HG03354 (cell line): ENCODE measurements at regions not wholly inside any gene's neighbourhood (a gene's known extent, or its start where the extent isn't known, plus 50 kb on each side); places are given as distances from the start of the nearest gene placed in this dataset.
"Not testable (repeated sequence)": the region's sequence is repeated elsewhere in the genome, so short reads cannot be mapped to it uniquely, and the experiment has no call there.

ENCODE experiments used
- ATAC-seq: cut with Tn5 transposase; IDR thresholded peaks from one replicate; pipeline ENCODE4 v1.9.1; 2021; ENCODE audit warnings: mild to moderate bottlenecking; ENCODE audit not compliant: unreplicated experiment, poor library complexity, severe bottlenecking

DNA sequence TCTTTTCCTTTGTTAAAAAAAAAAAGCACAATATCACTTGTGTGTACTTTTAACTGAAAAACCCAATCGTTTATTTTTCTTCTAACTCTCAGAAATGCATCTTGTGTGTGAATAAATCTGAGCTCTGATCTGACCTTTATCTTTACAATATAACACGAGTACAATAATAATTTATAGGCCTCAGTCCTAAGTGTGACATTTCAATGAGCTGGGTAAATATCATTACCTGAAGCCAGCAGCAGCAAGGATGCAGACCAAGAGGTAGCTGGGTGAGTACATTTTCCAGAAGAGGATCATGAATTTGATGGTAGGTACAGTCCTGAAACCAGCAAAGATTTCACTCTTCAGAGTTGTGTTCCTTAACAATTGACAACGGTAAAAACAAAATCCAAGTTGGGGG is 264.0 kb upstream of the KIF2A start:
- no peak for ATAC-seq

DNA sequence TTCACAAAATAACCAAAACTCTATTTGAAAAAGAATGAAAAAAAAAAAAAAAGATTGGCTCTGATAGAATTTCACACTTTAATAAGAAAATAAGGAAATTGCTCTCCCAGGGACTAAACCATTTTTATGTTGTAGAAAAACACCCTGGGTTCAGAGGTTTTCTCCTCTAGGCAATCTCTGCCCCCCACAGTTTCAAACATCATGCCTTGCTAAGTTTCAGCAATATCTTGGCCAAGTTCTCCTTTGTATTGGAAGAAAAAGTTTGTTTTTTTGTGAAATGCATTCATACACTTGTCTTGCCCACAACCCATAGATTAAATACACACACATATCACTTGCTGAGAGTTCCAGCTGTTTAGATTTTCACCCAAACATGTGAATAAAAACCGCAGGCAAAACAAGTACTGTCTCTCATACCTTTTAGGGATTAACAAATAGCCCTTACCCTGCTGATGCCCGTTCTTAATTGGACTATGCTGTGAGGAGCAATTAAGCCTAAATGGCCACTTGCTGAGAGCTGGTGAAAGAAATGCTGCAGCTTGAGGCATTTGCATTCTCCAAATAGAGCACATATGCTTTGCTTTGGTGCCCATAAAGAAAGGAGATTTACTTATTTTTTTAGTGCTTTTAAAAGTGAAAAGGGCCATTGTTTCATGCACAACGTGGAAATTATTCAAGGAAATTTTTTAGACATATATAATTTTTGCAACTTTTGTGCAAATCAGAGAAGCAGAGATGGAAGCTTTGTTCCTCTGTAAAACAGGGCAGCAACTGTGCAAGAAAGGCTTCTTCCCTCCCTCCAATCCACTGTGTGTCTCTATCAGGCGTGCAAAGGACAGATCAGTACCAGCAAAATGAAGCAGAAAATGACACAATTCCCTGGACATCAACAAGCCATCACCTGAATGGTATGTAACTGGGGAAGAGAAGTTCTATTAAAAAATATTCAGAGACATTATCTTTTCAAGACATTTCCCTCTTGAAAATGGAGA is 262.4 kb upstream of the KIF2A start:
- ATAC-seq = no peak

DNA sequence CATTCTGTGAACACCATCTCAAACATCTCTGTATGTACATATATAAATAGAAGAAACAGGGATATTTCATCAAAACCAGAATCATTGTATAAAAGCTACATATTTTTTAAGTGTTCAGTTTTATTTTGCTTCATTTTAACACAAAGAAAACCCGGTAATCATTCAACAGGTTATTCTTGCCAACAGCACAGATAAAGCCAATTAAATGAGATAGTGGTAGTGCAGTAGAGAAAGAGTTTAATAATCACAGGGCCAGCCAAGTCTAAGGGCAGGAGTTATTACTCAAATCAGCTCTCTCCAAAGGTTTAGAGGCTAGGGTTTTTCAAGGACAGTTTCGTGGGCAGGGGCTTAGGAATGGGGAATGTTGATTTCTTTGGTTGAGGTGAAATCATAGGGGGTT is 261.0 kb upstream of the KIF2A start:
- ATAC-seq = no peak

DNA sequence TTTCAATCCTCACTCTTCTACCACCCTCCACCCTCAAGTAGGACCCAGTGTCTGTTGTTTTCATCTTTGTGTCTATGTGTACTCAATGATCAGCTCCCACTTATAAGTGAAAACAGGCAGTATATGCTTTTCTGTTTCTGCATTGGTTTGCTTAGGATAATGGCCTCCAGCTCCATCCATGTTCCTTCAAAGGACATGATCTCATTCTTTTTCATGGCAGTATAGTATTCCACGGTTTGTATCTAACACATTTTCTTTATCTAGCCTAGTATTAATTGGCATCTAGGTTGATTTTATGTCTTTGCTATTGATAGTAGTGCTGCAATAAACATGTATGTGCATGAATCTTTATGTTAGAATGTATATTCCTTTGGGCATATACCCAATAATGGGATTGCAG is 259.8 kb upstream of the KIF2A start:
- ATAC-seq = no peak

DNA sequence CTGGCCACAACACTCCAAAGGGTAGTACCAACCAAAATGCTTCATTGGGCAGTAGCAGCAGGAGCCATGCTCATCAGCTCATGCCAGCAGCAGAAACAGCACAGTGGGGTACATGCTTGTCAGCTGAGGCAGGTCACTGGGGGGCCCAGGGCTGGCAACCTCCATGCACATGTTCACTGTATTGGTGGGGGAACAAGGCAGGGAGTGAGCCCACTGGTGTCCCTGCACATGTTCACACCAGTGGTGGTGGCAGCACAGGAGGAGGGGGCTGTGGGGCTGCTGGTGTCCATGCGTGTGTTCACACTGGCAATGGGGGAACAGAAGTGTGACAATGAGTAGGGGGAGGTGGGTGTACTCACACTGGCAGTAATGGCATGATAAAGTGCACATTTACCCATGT is 254.3 kb upstream of the KIF2A start:
- ATAC-seq = no peak

DNA sequence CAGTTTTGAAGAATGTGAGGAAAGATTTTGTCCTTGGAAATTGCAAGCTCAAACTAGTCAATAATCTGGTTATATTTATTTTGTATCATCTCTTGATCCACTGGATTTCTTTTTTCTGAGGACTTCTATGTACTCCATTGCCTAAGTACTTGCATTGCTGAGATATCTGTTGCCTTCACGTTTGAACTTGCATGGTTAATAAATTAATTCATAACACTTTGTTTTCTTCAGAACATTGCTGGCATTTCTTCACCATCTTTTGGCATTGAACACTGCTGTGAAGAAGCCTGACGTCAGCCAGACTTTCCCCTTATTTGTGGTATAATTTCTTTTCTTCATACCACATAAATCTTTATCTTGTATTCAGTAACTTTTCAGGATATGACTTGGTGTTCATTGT is 246.0 kb upstream of the KIF2A start:
- ATAC-seq = no peak

DNA sequence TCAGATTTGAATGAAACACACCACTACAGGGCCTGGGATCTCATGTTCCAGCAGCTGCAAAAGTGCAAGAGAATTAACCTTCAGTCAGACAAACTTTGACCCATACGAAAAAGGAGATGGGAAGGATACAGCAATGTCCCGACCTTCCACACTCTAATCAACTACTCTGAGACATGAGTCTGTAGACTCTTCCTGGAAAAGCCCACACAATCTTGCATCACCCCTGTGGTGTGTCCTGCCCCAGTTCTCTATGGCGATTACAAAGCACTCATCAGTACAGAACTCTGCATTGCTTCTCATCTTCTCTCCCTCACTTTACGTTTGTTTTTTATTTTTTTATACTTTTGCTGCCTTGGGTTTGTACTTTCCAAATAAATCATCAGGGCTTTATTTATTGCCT is 241.0 kb upstream of the KIF2A start:
- no peak for ATAC-seq

DNA sequence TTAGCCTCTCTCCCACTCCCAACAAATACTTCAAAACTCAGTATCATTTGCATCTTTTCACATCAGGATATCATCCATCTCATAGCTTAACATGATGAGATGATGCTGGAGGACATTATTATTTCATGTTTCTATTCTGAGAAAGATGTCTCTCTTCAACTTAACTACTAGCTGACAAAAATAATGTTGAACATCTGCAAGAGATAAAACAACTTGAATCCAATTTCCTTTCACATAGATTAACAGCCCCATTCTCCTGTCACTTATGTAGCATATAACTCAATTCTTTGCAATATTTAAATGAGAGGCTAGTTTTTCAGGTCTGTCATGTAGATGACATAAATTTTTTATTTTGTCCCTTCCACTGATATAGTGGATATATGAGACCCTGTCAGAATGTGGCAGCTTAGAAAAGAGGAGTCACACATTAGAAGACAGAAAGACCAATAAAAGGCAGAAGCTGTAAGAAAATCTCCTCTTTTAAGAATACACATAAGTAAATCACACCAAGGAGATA is 239.2 kb upstream of the KIF2A start:
- no peak for ATAC-seq

DNA sequence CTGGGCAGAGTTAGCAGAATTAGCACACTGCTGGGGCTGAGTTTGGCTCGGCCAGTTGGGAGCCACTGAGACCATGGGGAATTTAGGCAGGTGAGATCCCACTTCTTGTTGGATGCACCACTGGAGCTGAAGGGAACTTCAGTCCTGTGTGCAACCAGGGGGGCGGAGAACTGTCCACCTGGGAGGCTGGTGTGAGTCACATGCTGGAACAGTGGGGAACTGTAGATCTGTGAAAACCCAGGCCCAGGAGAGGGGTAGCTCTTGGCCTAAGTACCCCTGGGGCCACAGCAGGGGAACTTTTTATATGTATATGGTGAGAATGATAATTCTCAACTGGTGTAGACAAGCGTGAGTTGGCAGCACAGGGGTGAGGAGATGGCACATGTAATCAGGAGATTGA is 237.5 kb upstream of the KIF2A start:
- no peak for ATAC-seq

DNA sequence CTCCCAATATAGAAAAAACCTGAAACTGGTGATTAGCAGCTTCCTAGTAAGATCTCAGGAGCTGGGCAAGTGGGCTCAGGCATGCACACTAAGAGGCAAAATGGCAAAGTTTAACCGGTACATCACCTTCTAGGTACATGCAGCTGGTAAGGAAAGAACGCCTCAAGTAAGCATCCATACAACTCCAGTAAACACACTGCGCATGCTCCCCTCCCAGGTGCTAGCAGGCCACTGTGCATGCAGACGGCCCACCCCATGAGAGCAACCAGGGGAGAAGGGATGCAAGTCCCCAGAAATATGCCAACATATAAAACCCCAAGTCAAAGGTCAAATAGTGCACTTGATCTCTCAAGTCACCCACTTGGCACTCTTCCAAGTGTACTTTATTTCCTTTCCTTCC is 228.6 kb upstream of the KIF2A start:
- ATAC-seq = no peak

DNA sequence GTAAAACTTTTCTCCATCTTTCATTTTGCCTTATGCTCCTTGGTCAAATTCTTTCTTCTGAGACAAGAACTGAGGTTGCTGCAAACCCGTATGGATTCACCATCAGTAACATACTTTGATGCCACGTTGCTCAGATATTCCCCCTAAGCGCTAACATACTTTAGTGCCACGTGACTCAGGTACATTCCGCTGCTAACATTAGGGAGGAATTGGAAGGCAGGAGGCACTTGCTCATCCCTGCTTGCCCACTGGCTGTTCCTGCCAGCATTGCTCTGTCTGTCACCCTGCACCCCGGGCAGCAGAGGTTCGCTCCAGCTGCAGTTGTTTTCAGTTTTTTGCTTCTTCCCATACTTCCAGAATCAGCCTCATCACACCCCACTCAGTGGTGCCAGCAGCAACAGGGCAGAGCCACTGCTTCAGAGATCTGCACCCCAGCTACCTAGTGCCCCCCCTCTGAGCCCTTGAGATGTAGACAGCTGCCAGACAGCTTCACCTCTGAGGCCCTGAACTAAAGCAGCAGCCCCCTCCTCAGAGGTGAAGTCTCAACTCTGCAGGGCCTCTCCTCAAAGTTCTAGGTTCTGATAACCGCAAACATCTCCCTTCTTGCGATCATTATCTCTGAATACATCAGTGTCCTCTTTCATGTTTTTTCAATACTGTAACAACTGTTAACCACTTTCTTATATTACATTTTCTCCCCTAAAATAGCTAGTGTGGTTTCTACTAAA is 228.0 kb upstream of the KIF2A start:
- ATAC-seq = no peak

DNA sequence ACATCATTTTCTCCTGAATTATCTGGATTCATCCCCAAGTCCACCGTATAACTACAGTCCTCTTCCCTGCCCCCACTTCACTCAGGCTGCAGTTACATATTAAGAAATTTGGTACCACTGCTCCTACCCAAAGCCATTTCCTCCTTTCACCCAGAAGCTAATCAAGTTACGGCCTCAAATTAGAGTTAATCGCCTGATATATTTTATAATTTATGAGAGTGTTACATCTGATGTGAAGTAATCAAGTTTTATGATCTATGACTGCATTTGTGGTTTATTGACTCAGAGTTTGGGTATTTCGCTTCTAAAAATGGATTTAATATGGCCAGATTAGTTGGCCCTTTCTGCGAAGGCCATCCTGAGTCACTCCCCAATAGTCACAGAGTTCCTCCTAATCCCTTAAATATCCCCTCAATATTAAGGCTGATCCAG is 223.6 kb upstream of the KIF2A start:
- no peak for ATAC-seq

DNA sequence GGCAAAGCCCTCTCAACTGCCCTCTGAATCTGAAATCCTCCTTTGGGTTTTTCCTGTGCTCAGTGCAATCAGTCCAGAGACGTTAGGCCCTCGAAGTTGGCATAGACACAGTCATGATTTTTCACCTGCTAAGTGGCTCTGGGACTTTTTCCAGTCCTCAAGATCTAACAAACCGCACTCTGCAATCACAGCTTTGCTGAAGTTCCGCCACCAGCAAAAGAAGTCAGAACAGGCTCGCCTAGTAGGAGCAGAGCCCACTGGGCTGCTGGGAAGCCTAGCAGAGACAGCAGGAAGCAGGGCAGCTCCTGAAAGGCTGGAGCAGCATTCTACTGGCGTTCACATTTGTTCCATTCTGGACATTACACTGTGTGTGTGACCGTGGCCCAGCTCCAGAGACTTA is 222.8 kb upstream of the KIF2A start:
- no peak for ATAC-seq

DNA sequence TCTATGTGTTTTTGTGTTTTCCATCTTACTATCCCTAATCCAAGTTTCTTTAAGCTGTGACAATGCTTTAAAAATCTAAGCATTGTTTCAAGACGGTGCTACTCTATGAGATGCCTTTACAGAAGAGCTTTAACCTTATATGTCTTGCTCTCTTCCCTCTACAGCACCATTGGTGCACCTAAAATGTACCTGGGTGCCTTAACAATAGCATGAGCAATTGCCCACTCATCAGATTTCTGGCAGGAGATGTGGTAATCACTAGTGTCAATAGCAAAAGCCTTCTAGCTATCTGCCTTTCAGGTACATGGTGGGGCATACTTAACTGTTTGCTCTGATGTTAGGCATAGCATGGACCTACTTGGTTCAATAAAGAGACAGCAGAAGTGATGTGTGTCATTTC is 222.3 kb upstream of the KIF2A start:
- ATAC-seq = no peak

DNA sequence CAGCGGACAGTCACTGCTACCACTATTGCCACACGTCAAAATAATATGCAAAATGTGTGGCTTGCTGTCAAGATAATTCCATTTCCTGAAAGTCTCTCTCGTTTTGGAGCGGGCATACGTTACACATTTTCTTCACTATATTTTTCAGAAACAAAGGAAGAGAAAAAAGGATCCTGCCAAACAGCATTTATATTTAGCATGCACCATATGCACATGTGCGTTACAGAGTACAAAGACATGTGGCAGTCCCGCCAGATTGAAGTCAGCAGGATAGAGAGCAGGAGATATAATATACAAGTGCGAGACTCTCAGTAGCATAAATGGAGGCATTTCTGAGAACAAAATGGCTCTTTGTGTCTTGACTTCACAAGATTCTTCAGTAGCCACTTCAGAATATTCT is 221.6 kb upstream of the KIF2A start:
- no peak for ATAC-seq

DNA sequence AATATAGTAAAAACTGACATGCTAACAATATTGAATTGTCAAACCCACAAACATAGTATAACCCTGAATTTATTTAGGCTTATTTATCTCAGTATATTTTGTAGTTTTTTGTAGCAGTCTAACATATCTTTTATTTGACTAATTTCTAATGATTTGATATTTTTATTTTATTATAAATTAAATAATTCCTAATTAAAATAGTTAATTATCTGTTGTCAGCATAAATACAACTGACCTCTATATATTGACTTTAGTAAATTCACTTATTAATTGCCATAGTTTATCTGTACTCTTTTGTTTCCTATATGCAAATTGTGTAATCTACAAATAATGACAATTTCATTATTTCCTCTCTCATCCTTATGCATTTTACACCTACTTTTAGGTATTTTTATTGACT is 215.1 kb upstream of the KIF2A start:
- no peak for ATAC-seq

DNA sequence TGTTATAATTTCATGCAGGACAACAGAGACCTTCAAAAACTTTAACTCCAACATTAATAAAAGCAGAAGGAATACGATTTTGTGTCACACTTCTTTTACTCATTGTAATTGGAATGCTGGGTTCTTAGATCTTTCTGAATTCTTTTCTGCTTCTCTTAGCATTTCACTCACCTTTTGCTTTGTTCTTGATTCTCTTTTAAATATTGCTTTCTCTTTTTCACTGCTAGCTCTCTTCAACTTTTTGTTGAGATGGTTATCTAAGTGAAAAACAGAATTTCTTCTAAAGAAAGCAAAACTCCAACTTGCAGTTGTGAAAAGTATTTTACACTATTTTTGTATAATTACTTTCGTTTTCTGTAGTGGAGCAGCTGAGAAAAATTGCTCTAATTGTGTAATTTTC is 212.6 kb upstream of the KIF2A start:
- no peak for ATAC-seq

DNA sequence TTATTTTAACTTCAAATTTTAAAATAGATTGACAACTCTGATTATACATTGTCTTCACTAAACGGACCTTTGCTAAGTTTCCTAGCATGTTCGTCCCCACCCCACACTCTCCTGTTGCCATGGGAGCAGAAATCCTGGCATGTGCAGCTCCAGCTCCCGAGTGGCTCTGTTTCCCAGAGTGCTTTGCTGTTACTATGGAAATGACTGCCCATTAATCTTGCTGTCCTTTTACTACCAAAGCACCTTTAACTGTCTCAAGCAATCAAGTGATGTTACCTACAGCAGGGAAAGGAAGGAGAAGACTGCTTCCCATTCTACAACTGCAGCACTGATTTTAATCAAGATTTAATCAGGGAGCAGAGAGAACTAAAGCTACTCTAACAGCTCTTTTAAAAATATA is 212.0 kb upstream of the KIF2A start:
- no peak for ATAC-seq

DNA sequence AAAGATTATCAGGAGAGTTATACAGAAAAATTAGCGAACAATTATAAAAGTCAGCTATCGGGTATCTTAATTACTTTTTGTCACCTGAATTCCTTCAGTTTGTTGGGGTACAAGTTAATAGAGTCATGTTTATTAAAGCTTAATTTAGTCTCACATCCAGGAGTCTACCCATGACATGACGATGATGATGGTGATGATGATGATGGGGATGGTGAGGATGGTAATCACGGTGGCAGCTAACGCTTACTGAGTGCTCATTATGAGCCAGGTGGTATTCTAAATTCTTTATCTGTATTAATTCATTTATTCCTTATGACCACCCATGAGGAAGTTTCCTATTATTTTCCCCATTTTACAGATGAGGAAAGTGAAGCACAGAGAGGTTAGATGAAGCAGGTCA is 208.6 kb upstream of the KIF2A start:
- ATAC-seq = no peak

DNA sequence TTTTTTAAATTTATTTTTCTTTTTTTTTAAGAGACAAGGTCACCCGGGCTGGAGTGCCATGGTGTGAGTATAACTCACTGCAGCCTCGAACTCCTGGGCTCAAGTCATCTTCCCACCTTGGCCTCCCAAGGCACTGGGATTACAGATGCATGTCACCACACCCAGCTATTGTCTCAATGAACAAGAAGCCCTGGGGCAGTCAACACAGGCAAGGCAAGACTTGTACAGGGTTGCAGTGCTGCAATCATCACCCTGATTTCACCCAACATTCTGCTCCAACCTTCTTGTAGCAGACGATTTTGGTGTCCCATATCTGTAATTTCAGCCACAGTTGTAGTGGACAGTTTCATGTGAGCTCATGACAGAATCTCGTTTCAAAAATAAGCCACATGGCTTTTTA is 205.8 kb upstream of the KIF2A start:
- no peak for ATAC-seq

DNA sequence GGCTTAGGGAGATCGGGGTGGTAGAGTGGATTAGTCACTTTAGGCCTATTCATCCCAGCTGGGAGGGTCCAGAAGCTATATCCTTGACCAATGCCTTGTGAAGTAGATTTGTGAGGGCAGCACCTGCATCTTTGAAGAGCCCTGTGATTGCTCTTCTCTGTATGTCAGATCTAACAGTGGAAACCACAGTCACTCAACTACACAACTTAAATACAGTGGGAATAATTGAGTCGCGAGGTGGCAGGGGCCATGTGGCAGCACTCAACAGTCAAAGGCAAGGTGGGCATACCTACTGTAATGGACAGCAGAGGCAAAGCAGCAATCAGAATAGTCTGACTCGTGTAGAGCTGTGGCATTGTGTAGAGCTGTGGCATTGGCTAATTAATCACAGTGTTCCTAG is 202.1 kb upstream of the KIF2A start:
- ATAC-seq = not testable (repeated sequence)
